ENCODE measurements at regions not wholly inside any gene's neighbourhood (a gene's known extent, or its start where the extent isn't known, plus 50 kb on each side); places are given as distances from the start of the nearest gene placed in this dataset.

- H3K27ac ChIP-seq (ENCODE audit: low read depth in 2 of 2, low read length in 1 of 2) = no peak overlapping the region
- H3K27me3 ChIP-seq (ENCODE audit: control insufficient read depth in 1 of 2, insufficient read depth in 2 of 2, low read length in 2 of 2) = no peaks in the 10 kb centered on the region
- no peaks in the 10 kb centered on the region for H3K36me3 ChIP-seq (ENCODE audit: control insufficient read depth in 2 of 2, insufficient read depth in 2 of 2, low read length in 1 of 2)
- WGBS, 2 donors = 43 to 48% methylated on average over 3 of the region's 3 CpGs
- H3K9me3 ChIP-seq (ENCODE audit: control insufficient read depth in 2 of 2, insufficient read depth in 1 of 2, low read depth in 1 of 2, low read length in 1 of 2) = no peaks in the 10 kb centered on the region
- H3K4me3 ChIP-seq (ENCODE audit: low read depth in 1 of 2, low read length in 2 of 2) = no peak overlapping the region
- H3K4me1 ChIP-seq (ENCODE audit: control insufficient read depth in 2 of 2, insufficient read depth in 2 of 2, low read length in 1 of 2) = no peaks in the 10 kb centered on the region
These were observed 673.6 kb upstream of the ADGRL2 start for GRCh38 chr1:81126989-81127581.

GRCh38 chr1:81125672-81126071 lies 675.1 kb upstream of the ADGRL2 start:
- Histone ChIP-seq H3K9me3 (ENCODE audit: control insufficient read depth in 2 of 2, insufficient read depth in 1 of 2, low read depth in 1 of 2, low read length in 1 of 2) (no peaks in the 10 kb centered on the region), H3K4me3 (ENCODE audit: low read depth in 1 of 2, low read length in 2 of 2) (no peak overlapping the region), H3K36me3 (ENCODE audit: control insufficient read depth in 2 of 2, insufficient read depth in 2 of 2, low read length in 1 of 2) (no peaks in the 10 kb centered on the region), H3K27ac (ENCODE audit: low read depth in 2 of 2, low read length in 1 of 2) (no peak overlapping the region), H3K4me1 (ENCODE audit: control insufficient read depth in 2 of 2, insufficient read depth in 2 of 2, low read length in 1 of 2) (no peaks in the 10 kb centered on the region), H3K27me3 (ENCODE audit: control insufficient read depth in 1 of 2, insufficient read depth in 2 of 2, low read length in 2 of 2) (no peaks in the 10 kb centered on the region)
- 62 to 66% methylated on average over 4 of the region's 4 CpGs for WGBS, 2 donors

GRCh38 chr1:81121306-81121705 lies 679.4 kb upstream of the ADGRL2 start:
- Histone ChIP-seq H3K4me1 (ENCODE audit: control insufficient read depth in 2 of 2, insufficient read depth in 2 of 2, low read length in 1 of 2) (no peaks in the 10 kb centered on the region), H3K27me3 (ENCODE audit: control insufficient read depth in 1 of 2, insufficient read depth in 2 of 2, low read length in 2 of 2) (no peaks in the 10 kb centered on the region), H3K4me3 (ENCODE audit: low read depth in 1 of 2, low read length in 2 of 2) (no peak overlapping the region), H3K9me3 (ENCODE audit: control insufficient read depth in 2 of 2, insufficient read depth in 1 of 2, low read depth in 1 of 2, low read length in 1 of 2) (no peaks in the 10 kb centered on the region), H3K36me3 (ENCODE audit: control insufficient read depth in 2 of 2, insufficient read depth in 2 of 2, low read length in 1 of 2) (no peaks in the 10 kb centered on the region), H3K27ac (ENCODE audit: low read depth in 2 of 2, low read length in 1 of 2) (no peak overlapping the region)
- WGBS, 2 donors = 80 to 84% methylated on average over 5 of the region's 5 CpGs

GRCh38 chr1:81119319-81119718 lies 681.4 kb upstream of the ADGRL2 start:
- Histone ChIP-seq H3K27ac (ENCODE audit: low read depth in 2 of 2, low read length in 1 of 2) (no peak overlapping the region), H3K27me3 (ENCODE audit: control insufficient read depth in 1 of 2, insufficient read depth in 2 of 2, low read length in 2 of 2) (no peaks in the 10 kb centered on the region), H3K36me3 (ENCODE audit: control insufficient read depth in 2 of 2, insufficient read depth in 2 of 2, low read length in 1 of 2) (no peaks in the 10 kb centered on the region), H3K4me3 (ENCODE audit: low read depth in 1 of 2, low read length in 2 of 2) (no peak overlapping the region), H3K9me3 (ENCODE audit: control insufficient read depth in 2 of 2, insufficient read depth in 1 of 2, low read depth in 1 of 2, low read length in 1 of 2) (no peaks in the 10 kb centered on the region), H3K4me1 (ENCODE audit: control insufficient read depth in 2 of 2, insufficient read depth in 2 of 2, low read length in 1 of 2) (no peaks in the 10 kb centered on the region)
- WGBS, 2 donors = 59 to 60% methylated on average over 1 of the region's 1 CpG

- H3K4me3 ChIP-seq (ENCODE audit: low read depth in 1 of 2, low read length in 2 of 2) = no peak overlapping the region
- no peaks in the 10 kb centered on the region for H3K36me3 ChIP-seq (ENCODE audit: control insufficient read depth in 2 of 2, insufficient read depth in 2 of 2, low read length in 1 of 2)
- no peaks in the 10 kb centered on the region for H3K27me3 ChIP-seq (ENCODE audit: control insufficient read depth in 1 of 2, insufficient read depth in 2 of 2, low read length in 2 of 2)
- no peak overlapping the region for H3K27ac ChIP-seq (ENCODE audit: low read depth in 2 of 2, low read length in 1 of 2)
- no peaks in the 10 kb centered on the region for H3K9me3 ChIP-seq (ENCODE audit: control insufficient read depth in 2 of 2, insufficient read depth in 1 of 2, low read depth in 1 of 2, low read length in 1 of 2)
- no peaks in the 10 kb centered on the region for H3K4me1 ChIP-seq (ENCODE audit: control insufficient read depth in 2 of 2, insufficient read depth in 2 of 2, low read length in 1 of 2)
These were observed 682.2 kb upstream of the ADGRL2 start for GRCh38 chr1:81118550-81118949.

GRCh38 chr1:81115422-81115821 lies 685.3 kb upstream of the ADGRL2 start:
- H3K27me3 ChIP-seq (ENCODE audit: control insufficient read depth in 1 of 2, insufficient read depth in 2 of 2, low read length in 2 of 2) = no peaks in the 10 kb centered on the region
- no peak overlapping the region for H3K27ac ChIP-seq (ENCODE audit: low read depth in 2 of 2, low read length in 1 of 2)
- 82 to 85% methylated on average over 2 of the region's 2 CpGs for WGBS, 2 donors
- H3K4me1 ChIP-seq (ENCODE audit: control insufficient read depth in 2 of 2, insufficient read depth in 2 of 2, low read length in 1 of 2) = no peaks in the 10 kb centered on the region
- no peaks in the 10 kb centered on the region for H3K9me3 ChIP-seq (ENCODE audit: control insufficient read depth in 2 of 2, insufficient read depth in 1 of 2, low read depth in 1 of 2, low read length in 1 of 2)
- no peaks in the 10 kb centered on the region for H3K36me3 ChIP-seq (ENCODE audit: control insufficient read depth in 2 of 2, insufficient read depth in 2 of 2, low read length in 1 of 2)
- H3K4me3 ChIP-seq (ENCODE audit: low read depth in 1 of 2, low read length in 2 of 2) = no peak overlapping the region

- 64 to 78% methylated on average over 5 of the region's 5 CpGs for WGBS, 2 donors
- Histone ChIP-seq H3K36me3 (ENCODE audit: control insufficient read depth in 2 of 2, insufficient read depth in 2 of 2, low read length in 1 of 2) (no peaks in the 10 kb centered on the region), H3K27ac (ENCODE audit: low read depth in 2 of 2, low read length in 1 of 2) (no peak overlapping the region), H3K27me3 (ENCODE audit: control insufficient read depth in 1 of 2, insufficient read depth in 2 of 2, low read length in 2 of 2) (no peaks in the 10 kb centered on the region), H3K4me3 (ENCODE audit: low read depth in 1 of 2, low read length in 2 of 2) (no peak overlapping the region), H3K4me1 (ENCODE audit: control insufficient read depth in 2 of 2, insufficient read depth in 2 of 2, low read length in 1 of 2) (no peaks in the 10 kb centered on the region), H3K9me3 (ENCODE audit: control insufficient read depth in 2 of 2, insufficient read depth in 1 of 2, low read depth in 1 of 2, low read length in 1 of 2) (no peaks in the 10 kb centered on the region)
These were observed 686.5 kb upstream of the ADGRL2 start for GRCh38 chr1:81114191-81114590.

GRCh38 chr1:81113688-81114087 lies 687.0 kb upstream of the ADGRL2 start:
- no peak overlapping the region for H3K4me3 ChIP-seq (ENCODE audit: low read depth in 1 of 2, low read length in 2 of 2)
- no peaks in the 10 kb centered on the region for H3K27me3 ChIP-seq (ENCODE audit: control insufficient read depth in 1 of 2, insufficient read depth in 2 of 2, low read length in 2 of 2)
- H3K4me1 ChIP-seq (ENCODE audit: control insufficient read depth in 2 of 2, insufficient read depth in 2 of 2, low read length in 1 of 2) = no peaks in the 10 kb centered on the region
- no peaks in the 10 kb centered on the region for H3K36me3 ChIP-seq (ENCODE audit: control insufficient read depth in 2 of 2, insufficient read depth in 2 of 2, low read length in 1 of 2)
- peaks cover 0 to 3% of the 10 kb centered on the region in 2 donors for H3K9me3 ChIP-seq (ENCODE audit: control insufficient read depth in 2 of 2, insufficient read depth in 1 of 2, low read depth in 1 of 2, low read length in 1 of 2)
- no peak overlapping the region for H3K27ac ChIP-seq (ENCODE audit: low read depth in 2 of 2, low read length in 1 of 2)

- WGBS, 2 donors = 65 to 70% methylated on average over 2 of the region's 2 CpGs
These were observed 688.9 kb upstream of the ADGRL2 start for GRCh38 chr1:81111818-81112217.

GRCh38 chr1:81109038-81109437 lies 691.7 kb upstream of the ADGRL2 start:
- Histone ChIP-seq H3K4me3 (ENCODE audit: low read depth in 1 of 2, low read length in 2 of 2) (no peak overlapping the region), H3K9me3 (ENCODE audit: control insufficient read depth in 2 of 2, insufficient read depth in 1 of 2, low read depth in 1 of 2, low read length in 1 of 2) (peaks cover 0 to 3% of the 10 kb centered on the region in 2 donors), H3K27me3 (ENCODE audit: control insufficient read depth in 1 of 2, insufficient read depth in 2 of 2, low read length in 2 of 2) (no peaks in the 10 kb centered on the region), H3K36me3 (ENCODE audit: control insufficient read depth in 2 of 2, insufficient read depth in 2 of 2, low read length in 1 of 2) (no peaks in the 10 kb centered on the region), H3K4me1 (ENCODE audit: control insufficient read depth in 2 of 2, insufficient read depth in 2 of 2, low read length in 1 of 2) (no peaks in the 10 kb centered on the region), H3K27ac (ENCODE audit: low read depth in 2 of 2, low read length in 1 of 2) (no peak overlapping the region)
- 81 to 83% methylated on average over 4 of the region's 4 CpGs for WGBS, 2 donors

More at GRCh38 chr1:81111818-81112217, 688.9 kb upstream of the ADGRL2 start:
- H3K9me3 ChIP-seq (ENCODE audit: control insufficient read depth in 2 of 2, insufficient read depth in 1 of 2, low read depth in 1 of 2, low read length in 1 of 2) = peaks cover 0 to 3% of the 10 kb centered on the region in 2 donors
- no peak overlapping the region for H3K27ac ChIP-seq (ENCODE audit: low read depth in 2 of 2, low read length in 1 of 2)
- no peak overlapping the region for H3K4me3 ChIP-seq (ENCODE audit: low read depth in 1 of 2, low read length in 2 of 2)
- H3K36me3 ChIP-seq (ENCODE audit: control insufficient read depth in 2 of 2, insufficient read depth in 2 of 2, low read length in 1 of 2) = no peaks in the 10 kb centered on the region
- H3K4me1 ChIP-seq (ENCODE audit: control insufficient read depth in 2 of 2, insufficient read depth in 2 of 2, low read length in 1 of 2) = no peaks in the 10 kb centered on the region
- H3K27me3 ChIP-seq (ENCODE audit: control insufficient read depth in 1 of 2, insufficient read depth in 2 of 2, low read length in 2 of 2) = no peaks in the 10 kb centered on the region

Data from esophagus (tissue), 2 donors.